ENCODE measurements at regions not wholly inside any gene's neighbourhood (a gene's known extent, or its start where the extent isn't known, plus 50 kb on each side); places are given as distances from the start of the nearest gene placed in this dataset.

DNA sequence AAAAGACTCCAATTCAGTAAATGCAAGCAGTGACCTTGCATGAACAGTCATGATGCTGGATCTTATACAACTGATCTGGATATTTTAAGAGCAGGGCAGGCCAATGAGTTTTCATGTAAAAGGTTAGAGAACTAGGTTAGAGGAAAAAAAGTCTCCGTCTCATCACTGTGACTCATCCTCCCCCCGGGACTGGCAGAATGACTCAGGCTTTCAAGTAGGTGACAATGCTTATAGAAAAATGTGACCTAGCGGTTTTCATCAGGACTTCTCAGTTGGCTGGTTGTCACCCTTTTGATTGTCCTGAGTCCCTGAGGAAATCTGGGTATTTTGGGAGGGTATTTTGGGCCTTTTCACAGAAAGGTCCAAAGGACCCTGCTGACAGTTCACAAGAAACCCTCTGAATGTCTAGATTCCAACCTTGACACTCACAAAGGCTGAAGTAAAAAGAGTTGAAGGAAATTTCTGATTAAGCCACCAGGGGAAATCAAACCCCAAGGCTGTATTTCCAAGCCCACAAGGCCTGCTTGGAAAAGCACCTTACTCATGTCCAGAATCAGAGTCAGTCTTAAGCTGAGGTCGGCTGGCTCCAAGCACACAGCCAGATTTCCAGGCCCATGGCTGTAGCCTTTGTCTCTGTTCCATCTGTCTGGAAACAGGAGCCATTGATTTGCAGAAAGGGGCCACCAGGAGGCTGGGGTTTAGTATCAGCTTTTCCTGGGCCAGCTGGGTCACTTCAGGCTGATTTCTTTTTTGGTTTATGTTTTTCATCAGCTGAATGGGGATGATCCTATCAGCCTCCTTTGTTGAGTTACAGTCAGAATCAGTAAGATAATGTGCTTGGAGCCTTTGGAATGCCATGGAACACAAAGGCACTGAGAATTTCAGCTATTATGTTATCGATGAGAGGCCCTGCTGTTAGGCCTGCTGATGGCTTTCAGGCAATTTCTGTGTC lies 226.4 kb upstream of the HABP2 start:
- no peak for DNase-seq

DNA sequence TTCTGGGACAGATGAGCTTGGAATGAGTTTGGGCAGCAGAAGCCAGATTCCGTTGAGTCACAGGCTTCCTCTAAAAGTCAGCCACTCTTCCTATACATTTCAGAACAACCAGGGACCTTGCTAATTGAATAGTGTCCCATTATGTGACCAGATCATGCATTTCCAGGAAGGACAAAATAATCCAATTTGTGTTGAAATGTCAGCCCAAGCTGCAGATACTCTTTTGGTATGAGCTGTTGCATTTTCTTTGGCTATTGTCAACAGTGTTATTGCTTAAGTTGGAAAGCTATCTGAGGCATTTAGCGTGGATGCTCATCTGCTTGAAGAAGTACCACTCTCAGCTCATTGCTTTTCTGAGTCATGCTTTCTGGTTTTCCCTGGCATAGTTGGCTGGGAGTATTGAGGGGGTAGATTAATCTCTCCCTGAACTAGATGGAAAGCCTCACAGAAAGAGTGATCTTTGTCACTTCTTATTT lies 223.7 kb upstream of the HABP2 start:
- no peak for DNase-seq

DNA sequence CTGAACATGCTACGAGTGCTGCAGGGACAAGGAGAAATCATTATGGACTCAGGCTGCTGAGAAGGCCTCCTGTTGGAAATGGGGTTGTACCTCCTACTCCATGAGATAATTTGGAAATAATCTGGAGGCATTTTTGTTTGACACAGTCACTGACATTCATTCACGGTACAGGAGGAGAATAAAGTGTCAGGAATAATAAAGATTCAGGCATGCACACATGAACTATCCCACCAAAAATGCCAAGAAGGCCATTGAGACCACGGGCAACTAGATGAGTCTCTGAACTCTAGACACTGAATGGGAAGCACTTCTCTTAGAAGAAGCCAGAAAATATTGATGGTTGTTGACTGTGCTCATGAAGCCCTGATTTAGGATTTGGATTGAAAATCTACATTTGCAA lies 220.9 kb upstream of the HABP2 start:
- DNase-seq, result no peak

DNA sequence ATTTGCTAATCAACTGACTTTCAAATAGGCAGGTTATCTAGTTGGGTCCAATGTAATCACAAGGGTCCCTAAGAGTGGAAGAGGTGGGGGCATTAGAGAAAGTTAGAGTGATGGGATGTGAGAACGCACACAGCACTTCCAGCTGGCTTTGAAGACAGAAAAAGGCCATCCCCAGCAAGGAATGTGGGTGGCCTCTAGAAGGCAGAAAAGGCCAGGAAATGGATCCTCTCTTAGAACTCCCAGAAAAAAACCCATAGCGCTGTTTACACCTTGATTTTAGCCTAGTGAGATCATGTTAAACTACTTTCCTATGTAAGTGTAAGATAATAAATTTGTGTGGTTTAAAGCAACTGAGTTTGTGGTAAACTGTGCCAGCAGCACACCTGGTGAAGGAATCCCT lies 219.5 kb upstream of the HABP2 start:
- no peak for DNase-seq

DNA sequence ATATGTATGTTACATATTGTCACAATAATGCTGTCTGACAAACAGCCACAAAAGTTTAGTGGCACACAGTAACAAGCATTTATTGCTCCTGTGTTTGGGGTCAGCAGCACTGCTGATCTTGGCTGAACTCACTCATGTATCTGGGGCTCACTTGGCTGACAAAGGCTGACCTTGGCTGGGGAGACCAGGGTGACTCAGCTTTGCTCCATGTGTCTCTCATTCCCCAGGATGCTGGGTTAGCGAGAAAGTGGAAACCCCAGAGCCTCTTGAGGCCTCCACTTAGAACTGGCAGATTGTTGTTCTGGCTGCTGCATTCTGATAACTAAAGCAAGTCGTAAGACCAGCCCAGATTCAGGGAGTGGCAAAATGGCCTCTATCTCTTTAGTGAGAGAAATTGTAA lies 217.3 kb upstream of the HABP2 start:
- DNase-seq, result no peak

DNA sequence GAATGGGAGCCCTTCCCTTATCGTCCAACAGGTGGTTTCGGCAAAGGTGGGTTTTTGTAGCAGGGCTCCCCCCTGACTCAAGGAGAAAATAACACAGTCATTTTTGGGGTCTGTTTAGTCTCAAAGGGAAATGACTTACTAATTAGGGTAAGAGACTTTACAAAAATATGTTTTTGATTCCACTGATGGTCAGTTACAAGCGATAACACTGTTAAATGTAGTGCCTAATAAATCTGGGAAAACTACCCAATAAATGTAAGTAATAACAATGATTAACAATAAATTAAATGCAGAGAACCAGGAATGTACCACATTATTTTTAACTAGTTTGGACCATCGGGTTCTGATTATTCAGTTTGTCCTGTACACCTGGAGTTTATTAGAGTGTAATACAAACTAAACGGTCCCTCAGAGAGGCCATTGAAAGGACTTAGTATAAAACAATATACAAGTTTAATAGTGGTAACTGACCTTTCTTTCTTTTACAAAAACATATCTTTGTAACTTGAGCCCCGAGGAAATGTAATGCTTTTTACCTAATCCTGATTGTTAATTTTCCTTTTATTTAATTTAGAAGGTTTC lies 216.2 kb upstream of the HABP2 start:
- no peak for DNase-seq

DNA sequence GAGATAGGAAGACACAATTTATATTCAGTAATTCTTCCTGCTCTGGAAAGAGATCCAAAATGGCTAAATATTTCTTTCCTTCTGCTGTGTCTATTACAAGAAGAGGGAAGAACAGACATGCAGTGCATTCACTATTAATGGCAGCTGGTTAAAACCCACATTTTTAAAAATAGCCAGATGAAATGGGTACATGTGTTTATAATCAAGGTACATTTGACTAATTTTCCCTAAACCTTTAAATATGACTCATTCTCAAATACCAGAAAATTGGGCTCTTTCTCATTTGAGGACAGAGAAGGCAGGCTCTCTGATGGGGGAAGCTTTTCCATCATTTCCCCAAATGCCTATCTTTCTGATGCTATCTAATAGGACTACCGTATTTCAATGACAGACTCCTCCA lies 215.7 kb upstream of the HABP2 start:
- no peak for DNase-seq

DNA sequence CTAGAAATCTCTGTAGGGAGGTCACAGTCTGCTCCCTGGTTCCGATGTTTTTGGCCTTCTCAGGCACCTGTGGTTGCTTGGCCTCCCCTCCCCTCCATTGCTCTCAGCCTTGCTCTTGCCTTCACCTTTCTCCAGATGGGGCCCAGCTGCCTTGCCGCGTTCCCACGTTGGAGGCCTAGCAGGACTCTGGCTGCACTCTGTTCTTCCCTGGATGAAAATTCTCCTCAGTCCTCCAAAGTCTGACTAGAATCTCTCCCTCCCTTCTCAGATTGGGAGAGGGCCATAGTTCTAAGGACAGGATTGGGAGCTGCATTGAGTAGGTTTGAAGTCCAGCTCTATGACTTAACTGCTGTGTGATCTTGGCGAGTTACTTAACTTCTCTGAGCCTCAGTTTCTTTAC lies 213.7 kb upstream of the HABP2 start:
- DNase-seq, result no peak

DNA sequence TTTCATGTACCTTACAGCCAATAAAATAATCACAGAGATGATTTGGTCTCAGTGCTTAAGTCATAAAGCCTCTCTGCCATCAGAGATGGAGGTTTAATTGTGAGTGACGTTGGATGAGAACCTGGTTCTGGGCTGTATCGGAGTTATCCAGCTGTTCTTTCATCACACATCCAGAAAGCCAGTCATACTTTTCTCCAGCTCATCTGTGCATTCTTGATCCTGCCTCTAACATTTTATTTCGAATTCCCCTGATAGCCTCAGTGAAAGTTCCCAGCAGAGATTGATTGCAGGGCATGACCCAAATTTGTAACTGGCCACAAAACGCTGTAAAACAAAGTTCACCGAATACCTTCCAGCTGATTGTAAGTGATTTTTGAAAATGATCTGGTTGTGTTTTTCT lies 212.6 kb upstream of the HABP2 start:
- no peak for DNase-seq

DNA sequence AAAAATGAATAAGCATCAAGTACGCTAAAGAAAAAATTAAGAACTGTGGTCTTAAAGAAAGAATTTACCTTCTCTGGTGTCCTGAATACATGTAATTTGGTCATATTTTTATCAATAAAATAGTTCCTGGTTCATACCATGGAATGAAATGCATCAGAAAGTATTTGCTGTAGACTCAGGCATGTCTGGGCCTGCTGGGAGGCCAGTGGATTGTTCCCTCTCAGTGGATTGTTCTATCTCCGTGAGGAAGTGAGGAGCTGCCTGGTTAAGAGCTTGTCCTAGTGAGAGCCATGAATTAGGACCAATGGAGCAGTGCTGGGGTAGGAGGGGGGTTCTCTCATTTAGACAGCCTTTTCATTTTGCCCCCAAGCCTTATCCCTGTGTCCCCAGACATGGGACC lies 211.7 kb upstream of the HABP2 start:
- no peak for DNase-seq

DNA sequence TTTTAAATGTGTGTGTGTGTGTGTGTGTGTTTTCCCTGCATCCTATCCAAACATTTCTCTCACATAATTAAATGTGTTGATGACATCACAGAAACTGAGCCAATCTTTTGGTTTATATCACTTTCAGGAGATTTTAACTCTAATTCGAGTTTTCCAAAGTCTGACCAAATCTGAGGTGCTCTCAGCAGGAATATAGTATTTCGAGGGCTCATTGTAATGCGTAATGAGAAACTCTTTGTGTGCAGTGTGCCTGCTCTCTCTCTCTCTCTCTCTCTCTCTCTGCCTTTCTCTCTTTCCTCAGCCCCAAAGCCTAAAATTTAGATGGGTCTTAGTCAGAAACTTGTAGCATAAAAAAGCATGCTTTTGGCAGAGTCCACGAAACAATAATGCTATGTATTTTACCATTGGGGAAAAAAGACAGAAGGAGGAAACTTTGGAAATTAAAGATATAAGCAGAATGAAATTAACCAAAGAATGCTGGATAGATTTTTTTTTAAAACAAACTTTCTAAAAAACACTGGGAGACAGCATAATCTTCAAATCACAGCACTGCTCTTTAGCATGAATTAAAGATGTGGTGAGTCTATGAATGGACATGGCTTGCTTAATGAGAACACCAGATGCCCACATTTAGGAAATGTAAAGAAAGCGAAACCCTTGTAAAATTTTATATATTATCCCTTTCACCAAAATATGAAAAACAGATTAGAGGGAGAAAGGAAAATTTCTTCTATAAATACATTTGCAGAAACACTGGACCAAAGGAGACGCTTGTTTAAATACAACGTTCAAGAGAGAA lies 206.8 kb upstream of the HABP2 start:
- no peak for DNase-seq

DNA sequence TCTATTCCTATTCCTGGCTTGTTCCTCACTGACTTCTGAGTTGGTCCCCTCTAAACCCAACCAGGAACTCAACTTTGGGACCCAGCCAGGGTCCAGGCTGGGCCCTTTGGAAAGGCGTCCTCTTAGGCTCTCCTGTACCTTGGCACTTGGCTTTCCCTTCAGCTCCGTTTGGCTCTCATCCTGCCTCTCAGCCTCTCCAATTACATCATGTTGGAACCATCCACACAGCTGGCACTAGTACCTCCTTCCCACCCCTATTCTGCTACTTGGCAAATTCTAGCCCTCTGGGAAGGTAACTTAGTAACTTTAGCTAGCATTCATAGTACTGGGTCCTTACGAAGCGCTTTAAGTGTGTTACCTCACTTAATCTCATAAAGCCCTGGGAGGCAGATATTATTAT lies 205.3 kb upstream of the HABP2 start:
- DNase-seq, result no peak

DNA sequence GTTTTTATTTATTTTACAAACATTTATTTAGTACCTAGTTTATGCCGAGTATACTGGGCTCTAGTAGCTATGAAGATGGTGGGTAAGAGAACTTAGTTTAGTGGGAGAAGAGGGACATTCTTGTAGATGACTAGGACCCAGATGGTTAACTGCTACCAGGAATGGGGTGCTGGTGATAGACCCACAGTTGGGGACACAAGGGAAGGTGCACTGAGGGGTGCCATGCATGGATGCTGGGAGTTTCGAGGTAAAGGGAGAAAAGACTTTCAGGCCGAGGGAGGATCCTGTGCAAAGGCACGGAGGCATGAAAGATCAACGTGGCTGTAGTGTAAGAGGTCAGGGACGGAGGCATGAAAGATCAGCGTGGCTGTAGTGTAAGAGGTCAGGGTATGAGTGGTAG lies 204.2 kb upstream of the HABP2 start:
- no peak for DNase-seq

DNA sequence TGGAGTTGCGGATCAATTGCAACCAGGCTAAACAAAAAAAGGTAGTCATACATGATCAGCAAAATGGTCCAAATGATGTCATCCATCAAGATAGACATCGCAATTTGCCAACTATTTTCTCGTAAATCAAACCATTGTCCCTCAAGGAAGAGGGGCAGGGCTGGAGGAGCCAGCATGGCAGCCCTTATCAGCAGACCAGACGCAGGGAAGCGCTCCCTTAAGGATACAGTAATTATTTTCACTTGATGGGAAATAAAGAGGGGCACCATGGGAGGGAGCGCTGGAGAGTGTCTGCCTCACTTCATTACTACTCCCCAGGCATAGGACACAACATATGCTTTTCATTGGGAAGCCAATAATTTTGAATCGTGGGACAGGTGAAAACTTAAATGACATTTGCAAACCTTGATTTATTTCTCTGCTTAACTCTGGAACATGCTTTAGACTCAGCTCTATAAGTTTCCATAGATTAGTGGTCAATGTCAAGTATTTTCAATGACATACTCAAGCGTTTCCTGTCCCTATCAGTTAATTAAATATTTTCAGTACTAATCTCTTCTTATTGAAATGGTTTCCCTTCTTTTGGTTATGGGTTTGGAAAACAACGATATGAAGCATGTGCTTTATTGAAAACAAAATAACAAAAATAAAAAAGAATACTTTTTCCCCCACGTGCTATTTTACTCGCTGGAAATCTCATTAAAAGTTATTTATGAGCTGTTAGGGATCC lies 202.4 kb upstream of the HABP2 start:
- DNase-seq, result no peak

DNA sequence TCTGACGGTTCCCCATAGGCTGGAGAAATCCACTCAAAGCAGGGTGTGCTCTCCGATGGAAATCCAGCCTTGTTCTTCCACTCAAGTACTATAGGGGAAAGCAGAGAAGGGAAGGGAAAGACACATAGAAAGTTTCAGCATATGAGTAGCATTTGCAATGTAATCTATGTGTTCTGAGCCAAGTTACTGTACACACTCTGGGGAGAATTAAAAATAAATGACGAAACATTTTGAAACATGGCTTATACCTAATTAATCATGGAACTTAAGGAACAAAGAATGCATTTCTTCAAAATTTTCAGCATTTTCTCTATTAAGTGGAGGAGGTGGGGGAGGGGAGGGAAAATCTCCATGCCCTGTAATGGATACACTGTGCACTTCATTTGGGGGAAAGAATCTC lies 198.1 kb upstream of the HABP2 start:
- no peak for DNase-seq

DNA sequence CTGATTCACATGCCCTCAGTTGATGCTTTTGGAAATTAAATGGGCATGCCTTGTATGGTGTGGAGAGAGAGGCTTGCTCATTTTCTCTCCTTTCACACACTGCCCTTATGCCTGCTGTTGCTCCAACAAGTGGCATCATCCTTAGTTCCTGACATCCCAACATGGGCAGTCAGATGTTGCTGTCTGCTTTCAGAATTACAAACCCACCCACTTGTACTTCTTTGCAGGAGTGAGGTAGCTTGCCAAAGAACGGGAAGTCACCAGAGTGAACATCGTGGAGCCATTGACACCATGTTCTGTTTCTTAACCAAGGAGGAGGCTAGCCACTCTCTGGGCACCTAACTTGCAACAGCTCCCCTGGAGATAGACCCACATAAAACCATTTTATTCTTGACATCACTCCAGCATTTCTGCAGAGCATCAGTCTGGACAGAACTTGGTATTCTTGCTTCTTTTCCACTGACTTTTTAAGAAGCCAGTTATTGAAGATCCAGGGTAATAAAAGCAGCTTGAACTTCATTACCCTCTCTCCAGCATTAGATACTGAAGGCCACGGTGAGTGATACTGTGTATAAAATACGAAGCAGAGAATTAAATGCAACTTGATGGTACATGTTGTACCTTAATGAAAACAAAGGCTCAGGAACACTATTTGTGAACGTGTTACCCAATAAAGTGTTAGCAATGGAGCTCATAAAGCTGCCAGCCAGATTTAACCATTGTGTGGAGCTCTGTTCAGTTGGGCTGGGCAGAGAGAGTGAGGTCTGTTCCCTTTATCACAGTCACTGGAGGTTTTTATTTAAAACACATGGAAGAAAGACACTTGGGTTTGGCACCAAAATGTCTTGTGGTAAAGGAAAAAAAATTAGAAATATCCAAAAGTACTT lies 195.8 kb upstream of the HABP2 start:
- DNase-seq, result no peak

DNA sequence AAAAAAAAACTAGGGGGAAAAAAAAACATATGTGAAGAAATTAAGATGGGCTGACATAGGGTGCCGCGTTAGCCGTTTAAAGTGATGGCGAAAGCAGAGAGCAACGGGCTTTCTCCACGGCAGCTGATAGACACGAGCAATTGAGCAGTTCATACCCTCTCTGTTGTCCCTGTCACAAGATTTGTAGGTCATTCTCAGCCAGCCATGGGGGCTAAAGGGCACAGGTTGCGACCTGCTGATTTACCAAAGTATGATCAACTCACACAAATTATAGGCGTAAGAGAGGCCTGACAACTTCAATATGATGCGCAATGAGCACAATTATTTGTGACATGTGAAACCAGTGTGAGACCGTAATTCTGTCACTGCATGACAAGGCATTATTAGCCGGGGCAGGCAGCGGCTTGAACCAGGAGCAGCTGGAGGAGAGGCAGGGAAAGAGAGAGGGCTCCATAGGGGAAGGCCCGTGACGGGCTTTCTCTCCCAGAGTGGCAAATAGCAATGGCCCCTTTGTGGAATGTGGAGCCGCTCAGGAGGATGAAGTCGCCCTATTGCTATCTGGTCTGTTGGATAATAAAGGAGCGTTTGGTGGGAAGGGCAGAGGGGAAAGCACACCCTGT lies 195.1 kb upstream of the HABP2 start:
- no peak for DNase-seq

DNA sequence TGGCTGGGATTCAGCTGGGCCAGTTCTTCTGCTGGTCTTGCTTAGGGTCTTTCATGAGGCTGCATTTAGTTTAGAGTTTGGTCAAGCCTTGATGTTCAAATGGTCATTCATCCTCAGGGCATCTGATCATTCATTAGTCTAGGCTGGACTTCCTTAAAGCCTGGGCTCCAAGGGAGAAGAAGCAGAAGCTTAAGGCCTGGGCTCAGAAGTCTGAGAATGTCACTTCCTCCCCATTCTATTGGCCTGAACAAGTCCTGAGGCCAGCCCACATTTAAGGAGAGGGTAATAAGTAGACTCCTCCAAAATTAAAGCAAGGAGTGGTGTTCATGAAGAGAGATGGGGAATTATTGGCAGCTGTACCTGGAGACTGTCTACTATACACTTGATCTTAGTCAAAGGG lies 193.2 kb upstream of the HABP2 start:
- no peak for DNase-seq

DNA sequence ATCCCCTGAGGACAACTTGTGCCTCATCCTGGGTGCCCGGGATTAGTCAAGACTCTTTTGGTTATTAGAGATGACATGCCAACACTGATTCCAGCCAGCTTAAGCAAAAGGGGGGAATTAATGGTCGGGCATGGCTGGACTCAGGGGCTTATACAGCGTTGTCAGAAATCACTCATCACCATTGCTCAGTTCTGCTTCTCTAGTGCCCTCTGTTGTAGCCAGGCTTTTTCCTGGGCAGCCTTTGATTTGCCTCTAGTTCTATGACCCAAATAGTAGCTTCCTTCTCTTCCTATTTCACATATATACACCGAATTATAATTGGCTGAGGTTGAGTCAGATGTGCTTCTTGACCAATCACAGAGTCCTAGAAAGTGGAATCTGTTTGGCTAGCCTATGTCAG lies 192.0 kb upstream of the HABP2 start:
- DNase-seq, result no peak

DNA sequence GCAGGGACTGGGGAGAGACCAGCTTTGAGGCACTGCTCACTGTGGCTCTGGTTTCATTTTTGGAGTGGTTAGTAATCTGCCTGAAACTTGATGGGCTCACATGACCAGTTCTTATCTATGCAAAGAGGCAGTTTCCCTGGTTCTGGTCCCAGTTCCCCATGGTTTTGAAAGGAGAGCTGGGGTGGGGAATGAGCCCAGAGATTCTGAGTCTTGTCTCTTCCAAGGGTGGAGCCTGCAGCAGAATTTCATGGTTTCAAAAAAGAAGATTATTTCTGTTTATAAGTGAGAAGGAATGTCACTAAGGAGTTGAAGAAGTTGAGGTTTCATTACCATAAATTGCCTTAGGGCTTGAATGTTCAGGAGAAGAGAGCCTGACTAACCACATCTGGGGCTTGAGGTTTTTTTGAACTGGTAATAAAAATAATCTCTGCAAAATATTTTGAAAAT lies 190.2 kb upstream of the HABP2 start:
- DNase-seq, result no peak

DNA sequence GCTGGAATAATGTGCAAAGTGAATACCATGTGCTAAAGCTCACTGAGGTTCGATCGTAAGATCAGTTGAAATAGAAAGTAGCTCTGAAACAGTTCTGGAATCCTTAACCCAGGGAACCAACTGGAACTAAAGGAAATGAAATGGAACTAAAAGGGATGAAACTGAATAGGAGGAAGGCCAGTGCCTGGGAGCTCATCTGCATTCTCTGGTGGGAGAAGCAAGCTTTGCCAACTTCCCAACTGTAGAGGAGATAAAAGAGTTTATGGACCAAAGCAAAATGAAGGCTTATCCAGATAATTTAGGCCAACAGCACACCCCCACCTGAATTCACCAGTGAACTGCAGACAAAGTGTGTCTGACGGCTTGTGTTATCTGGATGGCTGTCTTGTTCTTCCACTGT lies 188.6 kb upstream of the HABP2 start:
- no peak for DNase-seq
